ENCODE measurements at regions not wholly inside any gene's neighbourhood (a gene's known extent, or its start where the extent isn't known, plus 50 kb on each side); places are given as distances from the start of the nearest gene placed in this dataset.

DNA sequence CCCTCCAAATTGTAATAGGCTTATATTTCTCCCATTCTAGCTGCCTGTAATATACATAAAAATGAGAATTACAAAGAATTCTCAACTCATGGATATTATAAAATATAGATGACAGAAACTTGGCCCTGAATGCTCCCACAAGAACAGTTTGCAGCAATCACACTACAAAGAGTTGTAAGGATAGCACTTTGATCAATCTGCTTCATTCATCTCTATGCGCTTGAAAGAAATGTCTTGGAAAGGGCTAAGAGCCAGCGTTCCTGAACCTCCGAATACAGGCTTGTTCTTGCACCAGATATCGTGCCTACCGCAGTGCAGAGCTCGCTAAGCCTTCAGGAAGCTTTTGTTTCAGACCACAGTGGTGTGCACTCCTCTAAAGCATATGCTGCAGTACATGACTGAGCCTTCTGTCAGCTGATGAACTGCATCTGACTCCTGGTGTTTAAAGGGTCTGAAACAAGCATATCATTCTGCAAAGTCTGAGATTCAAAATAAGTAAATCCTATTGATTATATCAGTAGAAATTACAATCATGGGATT, 417.6 kb upstream of the ZFP42 start:
- no peak for DNase-seq (ENCODE audit: low read depth)

- DNase-seq (ENCODE audit: low read depth), result no peak
These were observed 408.7 kb upstream of the ZFP42 start for GRCh38 chr4:187586892-187587291.

DNA sequence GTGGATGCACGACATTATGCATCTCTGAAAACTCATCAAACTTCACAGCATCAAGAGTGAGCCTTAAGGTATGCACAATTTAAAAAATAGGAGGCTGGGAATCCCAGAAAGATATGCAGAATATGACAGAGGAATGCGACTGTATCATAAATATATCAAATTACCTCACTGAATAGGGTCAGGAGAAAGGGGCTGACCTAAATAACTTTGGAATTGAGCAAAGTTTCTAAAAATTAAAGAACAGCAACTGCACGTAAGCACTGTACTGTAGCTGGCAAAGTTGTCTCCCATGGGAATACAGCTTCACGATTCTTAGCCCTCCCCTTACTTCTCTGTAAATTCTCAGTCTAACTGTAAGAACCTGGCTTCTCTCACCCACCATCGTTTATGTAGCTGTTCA, 397.4 kb upstream of the ZFP42 start:
- peak; percentile 44 for DNase-seq (ENCODE audit: low read depth)

GRCh38 chr4:187602339-187603092, 393.1 kb upstream of the ZFP42 start:
- DNase-seq (ENCODE audit: low read depth), result peak; percentile 57

DNA sequence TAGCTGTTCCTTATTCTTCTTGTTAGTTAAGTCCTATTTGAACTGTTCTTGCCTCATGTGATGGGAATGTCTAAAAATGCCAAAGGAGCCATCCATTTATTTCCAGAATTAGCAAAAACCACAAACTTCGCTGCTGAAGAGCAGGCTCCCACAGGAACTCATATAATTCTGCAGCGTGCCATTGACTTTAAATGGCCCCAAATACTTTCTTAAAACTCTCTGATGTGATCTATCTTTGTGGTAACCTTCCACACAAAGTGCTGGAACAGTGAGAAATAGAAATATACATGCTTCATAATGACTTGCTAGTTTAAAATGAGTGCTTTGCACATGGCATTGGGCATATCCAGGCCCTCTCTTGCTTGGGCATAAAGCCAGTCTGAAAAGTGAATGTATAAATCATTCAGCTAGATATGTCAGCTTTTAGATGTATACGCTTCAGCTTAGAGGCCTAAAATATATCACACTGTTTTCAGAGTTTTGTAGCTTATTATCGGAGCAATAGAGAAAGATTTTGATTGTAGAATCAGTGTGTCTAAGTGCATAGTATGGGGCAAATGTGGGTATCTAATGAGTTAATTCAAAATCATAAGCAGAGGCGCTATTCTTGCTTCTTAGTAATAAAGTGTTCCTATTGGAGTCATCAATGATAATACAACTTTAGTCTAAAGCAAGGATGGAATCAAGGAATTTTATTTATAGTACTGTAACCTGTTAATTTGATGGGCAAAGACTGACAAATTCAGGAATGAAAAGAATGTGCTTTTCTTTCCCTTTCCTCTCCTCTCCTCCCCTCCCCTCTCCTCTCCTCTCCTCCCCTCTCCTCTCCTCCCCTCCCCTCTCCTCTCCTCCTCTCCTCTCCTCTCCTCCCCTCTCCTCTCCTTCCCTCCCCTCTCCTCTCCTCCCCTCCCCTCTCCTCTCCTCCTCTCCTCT, 392.2 kb upstream of the ZFP42 start:
- peak; percentile 63 for DNase-seq (ENCODE audit: low read depth)

DNA sequence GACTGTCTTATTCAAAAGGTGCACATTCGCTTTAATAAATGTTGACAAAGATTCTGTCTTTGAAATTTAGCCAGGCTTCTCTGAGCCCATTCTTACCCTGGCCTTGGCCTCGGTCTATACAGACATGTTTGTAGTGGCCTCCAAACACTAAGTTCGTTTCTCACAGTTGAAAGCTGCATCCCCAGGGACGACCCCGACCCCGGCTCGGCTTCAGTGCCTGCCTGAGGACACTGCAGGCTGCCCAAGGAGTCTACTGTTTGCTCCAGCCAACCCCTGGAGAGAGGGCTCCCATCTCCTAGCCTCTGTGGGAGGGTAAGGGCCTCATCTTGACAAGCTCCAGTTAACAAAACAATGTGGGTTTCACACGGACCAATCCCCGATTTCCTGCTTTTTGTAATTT, 390.6 kb upstream of the ZFP42 start:
- DNase-seq (ENCODE audit: low read depth), result no peak

DNA sequence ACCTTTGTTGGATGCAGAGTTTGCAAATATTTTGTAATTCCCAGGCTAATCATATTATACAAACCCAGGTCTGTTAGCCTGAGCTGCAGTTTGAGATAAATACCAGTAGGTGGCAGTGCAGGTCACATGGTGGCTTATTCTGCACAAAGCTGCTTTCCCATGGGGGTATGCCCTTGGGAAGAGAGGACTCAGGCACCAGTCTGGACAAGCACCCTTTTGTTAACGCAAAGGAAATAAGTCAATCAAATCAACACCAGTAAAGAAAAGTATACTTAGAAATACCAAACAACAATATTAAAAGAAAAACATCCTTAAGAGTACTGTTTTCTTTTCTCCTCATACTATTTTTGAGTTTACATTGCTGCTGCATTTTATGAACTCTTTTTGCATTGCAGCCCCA, 389.0 kb upstream of the ZFP42 start:
- peak; percentile 69 for DNase-seq (ENCODE audit: low read depth)

GRCh38 chr4:187608001-187608421, 387.6 kb upstream of the ZFP42 start:
- DNase-seq (ENCODE audit: low read depth), result peak; percentile 68

DNA sequence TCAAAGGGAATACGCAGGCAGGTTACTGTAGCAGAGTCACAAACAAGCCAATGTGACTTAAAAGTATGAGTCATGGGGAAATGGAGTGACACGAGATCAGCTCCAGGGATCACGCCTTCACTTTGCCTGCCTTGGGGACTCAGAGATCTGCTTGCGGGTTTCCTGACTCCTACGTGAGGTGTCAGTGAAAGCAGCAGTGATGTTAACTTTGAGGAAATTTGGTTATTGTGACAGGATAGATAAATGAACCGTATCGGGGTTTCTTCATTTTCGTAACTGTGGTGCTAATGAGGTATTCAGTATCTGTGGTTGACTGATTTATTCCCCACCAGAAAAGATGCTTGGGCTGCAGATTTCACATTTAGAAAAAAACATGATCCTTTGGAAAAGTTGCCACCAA, 383.3 kb upstream of the ZFP42 start:
- DNase-seq (ENCODE audit: low read depth), result no peak

DNA sequence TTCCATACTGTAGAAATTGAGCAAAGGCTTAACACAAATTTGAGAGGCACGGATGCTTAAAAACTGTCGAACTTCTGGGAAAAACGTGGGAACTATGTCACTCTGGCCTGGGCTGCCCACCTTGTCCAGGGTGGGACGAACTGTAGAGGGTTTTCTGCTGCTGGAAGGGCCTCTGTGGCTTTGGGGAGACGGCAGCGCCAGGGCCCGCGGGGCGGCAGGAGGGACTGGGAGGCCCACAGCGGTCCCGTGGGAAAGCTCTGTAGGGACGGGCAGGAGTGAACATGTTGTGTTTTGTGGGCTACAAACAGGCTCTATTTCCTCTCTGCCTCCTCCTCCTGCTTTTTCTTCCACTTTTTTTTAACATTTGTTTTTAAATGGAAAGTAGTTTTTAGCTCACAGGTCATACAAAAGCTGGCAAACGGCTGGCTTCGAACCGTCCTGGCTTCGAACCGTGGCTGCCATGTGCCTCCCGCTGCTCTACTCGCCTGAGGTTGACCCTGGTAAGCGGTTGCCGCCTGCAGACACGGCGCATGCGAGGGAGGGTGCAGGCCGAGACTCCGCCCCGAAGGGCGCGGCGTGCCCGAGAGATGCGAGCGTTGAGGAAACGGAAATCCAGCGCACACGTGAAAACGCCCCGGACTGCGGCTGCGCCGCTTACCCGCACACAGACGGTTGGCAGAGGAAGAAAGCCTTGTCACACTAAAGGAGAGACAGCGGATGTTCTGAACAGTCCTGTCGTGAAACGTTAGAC, 382.3 kb upstream of the ZFP42 start:
- DNase-seq (ENCODE audit: low read depth), result no peak

GRCh38 chr4:187615972-187616371, 379.6 kb upstream of the ZFP42 start:
- no peak for DNase-seq (ENCODE audit: low read depth)

DNA sequence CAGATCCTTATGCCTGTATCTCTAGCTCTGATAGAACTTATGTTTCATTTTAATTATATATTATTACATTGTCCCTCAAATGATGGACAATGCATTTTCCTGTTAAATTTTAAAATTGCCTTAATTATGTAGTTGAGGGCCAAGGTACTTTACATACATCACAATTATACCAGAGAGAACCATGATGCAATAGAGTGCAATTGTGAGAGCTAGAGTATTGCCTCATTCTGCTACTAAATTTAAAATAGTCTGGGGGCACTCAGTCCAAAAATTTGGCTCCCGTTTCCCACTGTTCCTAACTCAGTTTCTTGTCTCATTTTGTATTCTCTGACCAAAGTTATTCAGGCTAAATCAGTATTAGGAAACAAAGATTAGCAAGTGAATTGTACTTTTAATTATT, 378.5 kb upstream of the ZFP42 start:
- DNase-seq (ENCODE audit: low read depth), result no peak

DNA sequence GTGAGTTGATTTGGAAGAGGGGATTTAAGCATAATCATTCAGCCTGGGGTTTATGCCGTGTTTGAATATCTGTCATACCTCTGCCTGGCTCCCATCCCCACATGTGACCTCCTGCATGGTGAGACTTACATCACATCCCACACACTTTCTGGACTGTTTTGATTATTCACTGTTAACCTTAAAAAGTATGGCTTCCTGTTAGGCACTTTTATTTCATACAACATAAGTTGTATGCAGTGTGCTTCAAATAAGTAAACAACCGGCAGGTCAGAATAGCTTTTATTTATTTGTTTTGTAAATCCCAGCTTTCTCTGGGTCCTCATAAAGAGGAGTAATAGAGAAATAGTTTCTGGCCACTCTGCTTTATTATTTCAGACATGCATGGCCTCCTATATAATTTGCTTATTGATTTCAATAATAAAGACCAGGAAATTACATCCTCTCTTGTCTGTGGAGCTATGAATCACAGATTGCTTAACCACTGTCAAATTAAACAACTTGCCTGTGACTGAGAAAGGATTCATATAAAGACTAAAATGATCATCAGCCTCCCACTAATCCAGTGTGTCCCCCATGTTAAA, 376.8 kb upstream of the ZFP42 start:
- DNase-seq (ENCODE audit: low read depth), result peak; percentile 19

- no peak for DNase-seq (ENCODE audit: low read depth)
These were observed 376.3 kb upstream of the ZFP42 start for GRCh38 chr4:187619319-187619718.

GRCh38 chr4:187632260-187632995, 363.1 kb upstream of the ZFP42 start:
- DNase-seq (ENCODE audit: low read depth), result no peak

DNA sequence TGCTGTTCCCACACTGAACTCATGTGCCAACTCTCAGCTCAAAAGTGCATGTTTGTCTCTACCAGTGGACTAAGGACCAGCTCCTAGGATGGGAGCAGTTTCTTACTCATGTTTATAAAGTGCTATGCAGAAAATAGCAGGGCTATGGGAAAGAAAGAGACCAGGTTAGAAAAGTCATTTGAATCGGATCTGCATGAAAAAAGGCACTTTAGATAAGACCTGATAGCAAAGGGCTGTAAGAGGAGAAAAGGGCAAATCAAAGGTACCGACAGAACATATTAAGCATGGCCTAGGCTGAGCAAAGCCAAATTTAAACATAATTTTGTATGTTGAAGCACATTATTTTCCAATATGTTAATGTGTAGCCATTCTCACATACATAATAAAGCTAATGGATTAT, 362.3 kb upstream of the ZFP42 start:
- DNase-seq (ENCODE audit: low read depth), result no peak

- peak; percentile 19 for DNase-seq (ENCODE audit: low read depth)
These were observed 338.6 kb upstream of the ZFP42 start for GRCh38 chr4:187656959-187657358.

- peak; percentile 69 for DNase-seq (ENCODE audit: low read depth)
These were observed 332.5 kb upstream of the ZFP42 start for GRCh38 chr4:187663076-187663475.

- no peak for DNase-seq (ENCODE audit: low read depth)
These were observed 331.6 kb upstream of the ZFP42 start for GRCh38 chr4:187664011-187664410.

DNA sequence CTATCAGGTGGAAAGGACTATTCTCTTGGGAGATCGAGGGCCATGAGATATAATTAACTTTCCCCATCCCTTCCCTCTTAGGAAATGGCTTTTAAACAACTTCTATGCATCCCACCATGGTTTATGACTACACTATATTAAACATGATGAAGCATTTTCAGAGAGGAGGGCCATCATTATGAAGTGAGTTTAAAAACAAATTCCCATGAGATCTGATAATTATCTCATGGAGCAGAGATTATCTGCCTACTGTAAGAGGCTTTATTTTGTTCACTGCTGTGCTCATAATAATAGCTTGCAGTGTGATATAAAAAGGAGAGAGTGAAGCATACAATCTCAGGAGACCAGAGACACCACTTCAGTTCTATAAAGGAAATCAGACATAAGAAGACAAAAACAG, 330.5 kb upstream of the ZFP42 start:
- DNase-seq (ENCODE audit: low read depth), result no peak

DNA sequence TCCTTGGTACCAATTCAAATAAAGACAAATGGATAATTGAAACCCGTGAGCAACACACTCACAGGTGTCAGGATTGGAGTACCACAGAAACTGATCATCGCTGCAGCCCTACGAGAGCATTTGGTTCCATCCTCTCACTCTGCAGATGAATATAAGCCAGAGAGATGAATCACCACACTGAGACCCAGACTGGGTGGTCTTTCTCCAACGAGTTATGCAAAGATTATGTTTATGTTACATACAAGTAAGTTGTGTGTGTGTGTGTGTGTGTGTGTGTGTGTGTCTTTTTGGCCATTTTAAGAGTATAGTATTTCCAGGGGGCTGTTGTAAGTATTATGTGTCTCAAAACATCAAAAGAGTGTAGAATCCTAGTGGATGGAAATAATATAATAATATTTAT, 329.5 kb upstream of the ZFP42 start:
- DNase-seq (ENCODE audit: low read depth), result no peak
